ENCODE measurements at regions not wholly inside any gene's neighbourhood (a gene's known extent, or its start where the extent isn't known, plus 50 kb on each side); places are given as distances from the start of the nearest gene placed in this dataset.

DNA sequence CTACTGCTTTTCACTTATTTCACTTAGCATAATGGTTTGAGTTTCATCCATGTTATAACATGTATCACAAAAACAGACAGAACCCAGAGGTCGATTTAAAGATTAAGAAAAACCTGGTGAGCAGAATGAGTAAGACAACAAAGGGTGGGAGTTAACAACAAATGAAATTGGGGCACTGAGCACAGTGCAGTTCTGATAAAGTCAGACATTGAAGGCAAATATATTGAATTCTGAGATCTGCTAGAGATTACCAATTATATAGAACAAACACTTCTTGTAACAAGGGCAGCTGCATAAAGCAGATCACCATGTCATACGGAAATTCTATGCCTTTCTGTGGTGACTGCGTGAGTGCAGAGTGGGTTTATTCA is 517.3 kb upstream of the RORB start:
- H3K4me3 ChIP-seq (replicated peaks in 1 of 2; ENCODE audit: low read depth in 2 of 2, low read length in 2 of 2): no peak overlapping the region
- DNase-seq (ENCODE audit: low read depth in 2 of 2): no peak
- TF ChIP-seq, protein P1, sequence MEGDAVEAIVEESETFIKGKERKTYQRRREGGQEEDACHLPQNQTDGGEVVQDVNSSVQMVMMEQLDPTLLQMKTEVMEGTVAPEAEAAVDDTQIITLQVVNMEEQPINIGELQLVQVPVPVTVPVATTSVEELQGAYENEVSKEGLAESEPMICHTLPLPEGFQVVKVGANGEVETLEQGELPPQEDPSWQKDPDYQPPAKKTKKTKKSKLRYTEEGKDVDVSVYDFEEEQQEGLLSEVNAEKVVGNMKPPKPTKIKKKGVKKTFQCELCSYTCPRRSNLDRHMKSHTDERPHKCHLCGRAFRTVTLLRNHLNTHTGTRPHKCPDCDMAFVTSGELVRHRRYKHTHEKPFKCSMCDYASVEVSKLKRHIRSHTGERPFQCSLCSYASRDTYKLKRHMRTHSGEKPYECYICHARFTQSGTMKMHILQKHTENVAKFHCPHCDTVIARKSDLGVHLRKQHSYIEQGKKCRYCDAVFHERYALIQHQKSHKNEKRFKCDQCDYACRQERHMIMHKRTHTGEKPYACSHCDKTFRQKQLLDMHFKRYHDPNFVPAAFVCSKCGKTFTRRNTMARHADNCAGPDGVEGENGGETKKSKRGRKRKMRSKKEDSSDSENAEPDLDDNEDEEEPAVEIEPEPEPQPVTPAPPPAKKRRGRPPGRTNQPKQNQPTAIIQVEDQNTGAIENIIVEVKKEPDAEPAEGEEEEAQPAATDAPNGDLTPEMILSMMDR (IDR thresholded peaks at IDR 0.05; ENCODE audit: low read depth, low read length): no peak

DNA sequence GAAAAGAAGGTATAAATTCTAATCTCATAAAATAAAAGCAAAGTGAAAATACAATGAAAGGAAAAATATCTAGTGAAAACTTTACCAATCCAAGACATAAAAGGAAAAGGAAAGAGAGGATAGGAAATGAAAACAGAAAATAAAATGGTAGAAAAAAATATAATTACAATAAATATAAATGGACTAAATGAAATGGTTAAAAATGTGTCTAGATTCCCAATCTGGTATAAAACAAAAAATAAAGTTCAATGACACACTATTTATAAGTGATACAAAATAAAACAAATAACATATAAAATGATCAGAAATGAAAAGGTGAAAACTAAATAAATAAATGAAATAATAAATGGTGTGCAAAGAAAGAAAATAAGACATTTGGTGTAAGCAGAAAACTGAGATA is 516.4 kb upstream of the RORB start:
- no peak for DNase-seq (ENCODE audit: low read depth in 2 of 2)
- TF ChIP-seq, protein P1 (IDR thresholded peaks at IDR 0.05; ENCODE audit: low read depth, low read length): no peak
- H3K4me3 ChIP-seq (replicated peaks in 1 of 2; ENCODE audit: low read depth in 2 of 2, low read length in 2 of 2): no peak overlapping the region

DNA sequence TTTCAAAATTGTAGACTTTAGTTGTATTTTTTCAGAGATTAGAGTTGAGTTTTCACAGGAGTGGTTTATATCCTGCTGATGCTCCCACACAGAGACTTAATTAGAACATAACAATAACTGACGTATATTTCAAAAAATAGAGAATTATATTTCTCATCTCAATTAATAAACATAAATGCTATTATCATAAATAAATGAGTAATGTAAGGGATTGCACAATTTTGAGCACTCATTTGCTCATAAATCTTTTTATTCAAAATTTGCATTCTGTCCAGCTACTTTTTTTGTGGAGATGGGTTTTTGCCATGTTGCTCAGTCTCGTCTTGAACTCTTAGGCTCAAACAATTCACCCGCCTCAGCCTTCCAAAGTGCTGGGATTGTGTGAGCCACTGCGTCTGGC is 515.7 kb upstream of the RORB start:
- no peak for DNase-seq (ENCODE audit: low read depth in 2 of 2)
- no peak overlapping the region for H3K4me3 ChIP-seq (replicated peaks in 1 of 2; ENCODE audit: low read depth in 2 of 2, low read length in 2 of 2)
- TF ChIP-seq, protein P1 (IDR thresholded peaks at IDR 0.05; ENCODE audit: low read depth, low read length): no peak

DNA sequence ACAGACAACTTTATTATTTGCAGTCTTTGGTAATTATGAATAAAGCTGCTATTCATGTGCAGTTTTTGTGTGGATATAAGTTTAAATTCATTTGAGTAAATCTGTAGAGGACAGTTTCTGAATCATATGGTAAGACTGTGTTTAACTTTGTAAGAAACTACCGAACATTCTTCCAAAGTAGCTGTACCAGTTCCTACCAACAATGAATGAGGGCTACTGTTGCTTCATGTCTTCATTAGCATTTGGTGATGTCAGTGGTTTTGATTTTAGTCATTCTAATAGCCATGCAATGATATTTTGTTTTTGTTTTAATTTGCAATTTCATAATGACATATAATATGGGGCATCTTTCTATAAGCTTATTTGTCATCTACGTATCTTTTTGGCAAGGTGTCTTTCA is 501.3 kb upstream of the RORB start:
- TF ChIP-seq, protein P1 (IDR thresholded peaks at IDR 0.05; ENCODE audit: low read depth, low read length): no peak
- no peak for DNase-seq (ENCODE audit: low read depth in 2 of 2)
- H3K4me3 ChIP-seq (replicated peaks in 1 of 2; ENCODE audit: low read depth in 2 of 2, low read length in 2 of 2): no peak overlapping the region

DNA sequence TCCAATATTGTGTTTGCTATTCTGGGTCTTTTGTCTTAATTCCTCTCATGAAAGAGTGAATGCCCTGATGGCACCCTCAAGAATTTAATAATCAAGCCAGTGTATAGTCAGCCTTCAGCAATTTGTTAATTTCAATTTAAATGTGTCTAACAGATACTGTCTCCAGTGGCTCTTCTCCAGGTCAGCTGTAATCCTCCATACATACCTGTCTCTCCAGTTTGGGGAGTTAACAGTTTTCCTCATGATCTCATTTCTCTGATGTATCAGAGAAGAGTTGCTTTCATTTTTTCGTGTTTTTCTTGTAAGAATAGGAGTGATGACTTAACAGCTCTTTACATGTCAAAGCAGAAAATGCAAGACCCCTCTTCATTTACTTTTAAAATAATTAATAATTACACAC is 500.3 kb upstream of the RORB start:
- H3K4me3 ChIP-seq (replicated peaks in 1 of 2; ENCODE audit: low read depth in 2 of 2, low read length in 2 of 2): no peak overlapping the region
- TF ChIP-seq, protein P1 (IDR thresholded peaks at IDR 0.05; ENCODE audit: low read depth, low read length): no peak
- DNase-seq (ENCODE audit: low read depth in 2 of 2): no peak

DNA sequence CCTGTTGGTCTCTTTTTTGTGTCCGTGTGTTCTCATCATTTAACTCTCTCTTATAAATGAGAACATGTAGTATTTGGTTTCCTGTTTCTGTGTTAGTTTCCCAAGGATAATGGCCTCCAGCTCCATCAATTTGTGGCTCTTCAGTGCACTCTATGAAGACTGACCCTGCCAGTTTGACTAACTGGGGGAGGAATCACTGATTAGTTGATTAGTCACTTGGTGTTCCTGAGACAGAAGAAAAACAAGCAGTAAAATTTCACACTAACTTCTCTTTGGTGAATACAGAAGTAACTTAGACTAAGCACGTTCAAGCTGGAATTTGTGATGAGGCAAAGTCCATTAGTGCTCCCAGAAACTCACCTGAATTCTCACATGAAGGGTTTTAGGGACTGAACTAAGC is 495.8 kb upstream of the RORB start:
- DNase-seq (ENCODE audit: low read depth in 2 of 2): no peak
- no peak overlapping the region for H3K4me3 ChIP-seq (replicated peaks in 1 of 2; ENCODE audit: low read depth in 2 of 2, low read length in 2 of 2)
- TF ChIP-seq, protein P1 (IDR thresholded peaks at IDR 0.05; ENCODE audit: low read depth, low read length): no peak

DNA sequence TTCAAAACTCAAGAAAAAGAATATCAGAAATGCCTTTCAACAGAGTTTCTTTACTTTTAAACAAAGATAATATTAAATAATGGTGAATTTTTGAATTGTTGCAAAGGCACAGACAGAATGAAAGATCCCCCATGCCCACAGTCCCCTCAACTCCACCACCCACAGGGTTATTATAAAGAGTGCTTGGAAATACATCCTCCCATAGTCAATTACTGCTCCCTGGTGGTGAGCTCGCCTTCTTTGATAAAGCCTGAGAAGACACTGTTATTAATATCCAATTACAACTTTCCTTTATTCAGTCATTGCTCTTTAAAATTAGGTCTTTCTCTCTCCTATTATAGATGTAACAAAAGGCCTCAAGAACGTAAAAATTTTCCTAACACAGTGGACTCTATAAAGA is 490.2 kb upstream of the RORB start:
- peak in 1 of 2 donors; percentile 35 for DNase-seq (ENCODE audit: low read depth in 2 of 2)
- TF ChIP-seq, protein P1 (IDR thresholded peaks at IDR 0.05; ENCODE audit: low read depth, low read length): no peak
- H3K4me3 ChIP-seq (replicated peaks in 1 of 2; ENCODE audit: low read depth in 2 of 2, low read length in 2 of 2): no peak overlapping the region
